GM12878 (cell line): ENCODE measurements at regions not wholly inside any gene's neighbourhood (a gene's known extent, or its start where the extent isn't known, plus 50 kb on each side); places are given as distances from the start of the nearest gene placed in this dataset.

Experiments used
- ATAC-seq: fragments of 200-7000 bp; cut with Tn5 transposase; 3 replicates; pipeline ENCODE4 v1.9.1; 2020; ENCODE audit warnings: mild to moderate bottlenecking, moderate library complexity
- BruUV-seq: library from RNA; stranded (reverse); fragments of 400-500 nt; replicated peaks from 2 replicates; lab custom pipeline; 2021; lab: Mats Ljungman, UMichigan
- CTCF ChIA-PET: fragments of 300-600 bp; sonication (Branson Sonifier 250); formaldehyde crosslinking; extraction: SDS; loops from one replicate; lab custom pipeline; 2021; ENCODE audit warnings: inconsistent platforms; lab: Yijun Ruan, JAX
- POLR2A ChIA-PET: fragments of 350-600 bp; formaldehyde crosslinking; extraction: SDS; loops from one replicate; lab custom pipeline; 2021; ENCODE audit warnings: inconsistent platforms; lab: Charles Lee
- RAD21 ChIA-PET: fragments of 300-600 bp; sonication (Branson Sonifier 250); formaldehyde crosslinking; loops from one replicate; lab custom pipeline; 2023; ENCODE audit warnings: antibody characterized with exemption; ENCODE audit not compliant: unreplicated experiment; lab: Charles Lee
- SMC1A ChIA-PET: fragments of 300-600 bp; sonication (Branson Sonifier 250); formaldehyde crosslinking; loops from one replicate; lab custom pipeline; 2023; ENCODE audit not compliant: unreplicated experiment, uncharacterized antibody; lab: Charles Lee
- DNase-seq: peaks from one replicate; pipeline ENCODE4 v3.0.0-alpha.2; 2011; ENCODE audit warnings: low read depth, low spot score
- FAIRE-seq: peaks from 3 replicates; lab custom pipeline; 2011; peaks lifted over from hg19 to GRCh38; lab: Jason Lieb, UNC
- H2AFZ ChIP-seq: 2 replicates; pipeline ENCODE4 v1.6.0; 2011; ENCODE audit warnings: low read depth, low read length, control low read depth; ENCODE audit not compliant: control insufficient read depth
- H3K27ac ChIP-seq: 2 replicates; pipeline ENCODE4 v1.5.1; 2011; ENCODE audit warnings: control low read depth; ENCODE audit not compliant: control insufficient read depth, insufficient read depth
- H3K27me3 ChIP-seq, 2 experiments: replicated peaks in 1 of 2; 2 replicates each; pipeline versions ENCODE4 v1.6.0 to v1.6.1; 2011; ENCODE audit warnings: low read length in 1 of 2; ENCODE audit not compliant: control insufficient read depth in 2 of 2, insufficient read depth in 2 of 2
- H3K36me3 ChIP-seq, 2 experiments: 2 replicates each; pipeline ENCODE4 v1.5.1; 2011; ENCODE audit warnings: low read length in 1 of 2; ENCODE audit not compliant: control insufficient read depth in 2 of 2, insufficient read depth in 2 of 2
- H3K4me1 ChIP-seq: 2 replicates; pipeline ENCODE4 v1.6.1; 2011; ENCODE audit warnings: mild to moderate bottlenecking, low read length, moderate library complexity, mixed read lengths; ENCODE audit not compliant: control insufficient read depth, insufficient read depth
- H3K4me2 ChIP-seq: 2 replicates; pipeline ENCODE4 v1.6.0; 2011; ENCODE audit warnings: control low read depth; ENCODE audit not compliant: control insufficient read depth, insufficient read depth
- H3K4me3 ChIP-seq: fragments of 200-600 bp; sonication (generic); 2 replicates; pipeline ENCODE4 v1.5.1; 2016
- H3K79me2 ChIP-seq: 2 replicates; pipeline ENCODE4 v1.6.0; 2011; ENCODE audit warnings: low read length; ENCODE audit not compliant: control insufficient read depth, insufficient read depth
- H3K9ac ChIP-seq: 2 replicates; pipeline ENCODE4 v1.8.0; 2011; ENCODE audit warnings: low read length, control low read depth, mixed read lengths; ENCODE audit not compliant: control insufficient read depth, insufficient read depth
- H3K9me3 ChIP-seq: replicated peaks from 3 replicates; pipeline ENCODE4 v1.5.1; 2011; ENCODE audit warnings: mild to moderate bottlenecking, low read length; ENCODE audit not compliant: control insufficient read depth, insufficient read depth
- H4K20me1 ChIP-seq: 2 replicates; pipeline ENCODE4 v1.6.0; 2011; ENCODE audit not compliant: control insufficient read depth, insufficient read depth
- JUNB ChIP-seq: IDR thresholded peaks from 2 replicates; pipeline ENCODE4 v1.6.1; 2016; ENCODE audit warnings: antibody characterized with exemption, mild to moderate bottlenecking
- JUND ChIP-seq: IDR thresholded peaks from 2 replicates; pipeline ENCODE4 v1.6.1; 2012; ENCODE audit warnings: low read depth, mild to moderate bottlenecking, low read length, improper control_type of control experiment, moderate library complexity
- MYB ChIP-seq: fragments of 150-350 bp; IDR thresholded peaks from 2 replicates; pipeline ENCODE4 v1.6.1; 2014; ENCODE audit warnings: mild to moderate bottlenecking, low read depth, low read length, borderline replicate concordance
- ZNF274 ChIP-seq: IDR thresholded peaks from one replicate; pipeline ENCODE4 v1.8.0; 2011; ENCODE audit not compliant: insufficient read length, insufficient read depth
- WGBS: methylation state at CpG from one replicate; pipeline ENCODE4 v1.1.6; 2016; ENCODE audit warnings: low lambda C conversion rate; ENCODE audit not compliant: insufficient replicate concordance, insufficient coverage; ENCODE audit errors: missing lambda C conversion rate; 5-methylcytosine and 5-hydroxymethylcytosine counted together
- in situ Hi-C: fragments of 300-500 bp; cut with MboI; formaldehyde crosslinking; loops from 9 replicates; pipeline ENCODE4 v1.14.3; 2018; ENCODE audit warnings: mixed read lengths
- intact Hi-C: fragments of 100-400 bp; cut with micrococcal nuclease; formaldehyde crosslinking; loops from one replicate; pipeline ENCODE4 v1.14.2; 2022; ENCODE audit not compliant: unreplicated experiment
- TF ChIP-seq, protein P1 (sequence below): fragments of 450-650 bp; IDR thresholded peaks from 2 replicates; pipeline ENCODE4 v1.6.1; 2018; ENCODE audit warnings: mild to moderate bottlenecking, low read depth, moderate library complexity; ENCODE audit not compliant: partially characterized antibody
- TF ChIP-seq, protein P2 (sequence below): IDR thresholded peaks from 2 replicates; pipeline ENCODE4 v1.6.1; 2011; ENCODE audit warnings: low read depth, low read length, improper control_type of control experiment, borderline replicate concordance

DNA sequence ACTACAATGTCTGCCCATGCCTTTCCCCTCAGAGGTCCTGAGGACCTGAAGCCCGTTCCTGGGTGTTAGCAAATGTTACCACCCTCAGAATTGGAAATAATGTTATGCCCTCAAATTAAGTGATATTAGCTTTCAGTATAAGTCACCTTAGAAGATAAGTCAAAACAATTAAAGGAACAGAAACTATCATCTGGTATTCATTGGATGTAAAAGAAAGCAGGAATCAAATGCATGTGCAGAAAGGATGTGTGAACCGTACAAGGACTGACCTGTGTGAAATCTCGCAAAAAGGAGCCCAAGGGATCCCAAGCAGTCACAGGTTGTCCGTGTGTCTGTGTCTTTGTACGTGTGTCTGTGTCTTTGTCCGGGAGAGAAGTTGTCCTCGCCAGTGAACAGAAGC, 51.6 kb upstream of the TAB2 start:
- no peaks in the 10 kb centered on the region for H4K20me1 ChIP-seq
- TF ChIP-seq JUND (no peak), JUNB (0 out of 2 replicates have a peak, but pooled peaks have one; percentile 10), MYB (no peak), ZNF274 (no peak)
- TF ChIP-seq, protein P1, sequence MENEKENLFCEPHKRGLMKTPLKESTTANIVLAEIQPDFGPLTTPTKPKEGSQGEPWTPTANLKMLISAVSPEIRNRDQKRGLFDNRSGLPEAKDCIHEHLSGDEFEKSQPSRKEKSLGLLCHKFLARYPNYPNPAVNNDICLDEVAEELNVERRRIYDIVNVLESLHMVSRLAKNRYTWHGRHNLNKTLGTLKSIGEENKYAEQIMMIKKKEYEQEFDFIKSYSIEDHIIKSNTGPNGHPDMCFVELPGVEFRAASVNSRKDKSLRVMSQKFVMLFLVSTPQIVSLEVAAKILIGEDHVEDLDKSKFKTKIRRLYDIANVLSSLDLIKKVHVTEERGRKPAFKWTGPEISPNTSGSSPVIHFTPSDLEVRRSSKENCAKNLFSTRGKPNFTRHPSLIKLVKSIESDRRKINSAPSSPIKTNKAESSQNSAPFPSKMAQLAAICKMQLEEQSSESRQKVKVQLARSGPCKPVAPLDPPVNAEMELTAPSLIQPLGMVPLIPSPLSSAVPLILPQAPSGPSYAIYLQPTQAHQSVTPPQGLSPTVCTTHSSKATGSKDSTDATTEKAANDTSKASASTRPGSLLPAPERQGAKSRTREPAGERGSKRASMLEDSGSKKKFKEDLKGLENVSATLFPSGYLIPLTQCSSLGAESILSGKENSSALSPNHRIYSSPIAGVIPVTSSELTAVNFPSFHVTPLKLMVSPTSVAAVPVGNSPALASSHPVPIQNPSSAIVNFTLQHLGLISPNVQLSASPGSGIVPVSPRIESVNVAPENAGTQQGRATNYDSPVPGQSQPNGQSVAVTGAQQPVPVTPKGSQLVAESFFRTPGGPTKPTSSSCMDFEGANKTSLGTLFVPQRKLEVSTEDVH, result no peak
- TF ChIP-seq, protein P2, sequence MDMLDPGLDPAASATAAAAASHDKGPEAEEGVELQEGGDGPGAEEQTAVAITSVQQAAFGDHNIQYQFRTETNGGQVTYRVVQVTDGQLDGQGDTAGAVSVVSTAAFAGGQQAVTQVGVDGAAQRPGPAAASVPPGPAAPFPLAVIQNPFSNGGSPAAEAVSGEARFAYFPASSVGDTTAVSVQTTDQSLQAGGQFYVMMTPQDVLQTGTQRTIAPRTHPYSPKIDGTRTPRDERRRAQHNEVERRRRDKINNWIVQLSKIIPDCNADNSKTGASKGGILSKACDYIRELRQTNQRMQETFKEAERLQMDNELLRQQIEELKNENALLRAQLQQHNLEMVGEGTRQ, result no peak
- H3K9me3 ChIP-seq, result no peaks in the 10 kb centered on the region; the same call in 2 of the 3 replicates
- H3K79me2 ChIP-seq, result no peaks in the 10 kb centered on the region
- no peak for DNase-seq
- no peak overlapping the region for H3K9ac ChIP-seq
- H3K27me3 ChIP-seq, result no peaks in the 10 kb centered on the region
- CTCF ChIA-PET, result interaction anchor here (0.9 kb wide), 2 partner anchors 25 to 166 kb away, joined by 3 read pairs; no protein-coding TSS in a partner anchor
- H3K4me2 ChIP-seq, result no peak overlapping the region
- in situ Hi-C loops, result no loop called here
- POLR2A ChIA-PET, result no interaction called here
- FAIRE-seq, result no peak
- peaks cover 20% of the 10 kb centered on the region for H3K4me1 ChIP-seq
- peak; percentile 8 for ATAC-seq
- no TSS peak for BruUV-seq
- H3K27ac ChIP-seq, result peak overlapping the region; percentile 60; the same call in 1 of the 2 replicates
- 52% methylated on average over 7 of the region's 7 CpGs for WGBS
- intact Hi-C loops, result no loop called here
- no peak overlapping the region for H3K4me3 ChIP-seq
- SMC1A ChIA-PET, result interaction anchor here (0.7 to 3.4 kb wide), 9 partner anchors 8 to 199 kb away, joined by 3 to 12 read pairs (median 6); no protein-coding TSS in a partner anchor
- no peaks in the 10 kb centered on the region for H3K36me3 ChIP-seq
- RAD21 ChIA-PET, result interaction anchor here (1.6 kb wide), 1 partner anchor 75 kb away, joined by 5 read pairs; no protein-coding TSS in a partner anchor
- H2AFZ ChIP-seq, result peak overlapping the region; percentile 76; the same call in 1 of the 2 replicates
